ENCODE measurements at regions not wholly inside any gene's neighbourhood (a gene's known extent, or its start where the extent isn't known, plus 50 kb on each side); places are given as distances from the start of the nearest gene placed in this dataset.

- Histone ChIP-seq H3K9me3 (ENCODE audit: control insufficient read depth, low read length) (no peaks in the 10 kb centered on the region), H3K4me3 (ENCODE audit: extremely low read depth, insufficient read depth, low read length, poor library complexity, severe bottlenecking) (no peak overlapping the region), H3K4me1 (ENCODE audit: control insufficient read depth, insufficient read depth, low read length, poor library complexity, severe bottlenecking) (no peaks in the 10 kb centered on the region), H3K36me3 (ENCODE audit: control insufficient read depth, insufficient read depth, low read length) (no peaks in the 10 kb centered on the region), H3K27ac (ENCODE audit: low read depth, low read length, severe bottlenecking) (no peak overlapping the region)
- WGBS, 2 experiments (ENCODE audit: insufficient coverage in 2 of 2), result no CpG with 5 or more reads among the region's 1 CpG
Observed at GRCh38 chr7:113715262-113715661, 203.5 kb downstream of the PPP1R3A start.

GRCh38 chr7:113710310-113711096, 208.3 kb downstream of the PPP1R3A start:
- Histone ChIP-seq H3K9me3 (ENCODE audit: control insufficient read depth, low read length) (no peaks in the 10 kb centered on the region), H3K36me3 (ENCODE audit: control insufficient read depth, insufficient read depth, low read length) (no peaks in the 10 kb centered on the region), H3K4me3 (ENCODE audit: extremely low read depth, insufficient read depth, low read length, poor library complexity, severe bottlenecking) (no peak overlapping the region), H3K4me1 (ENCODE audit: control insufficient read depth, insufficient read depth, low read length, poor library complexity, severe bottlenecking) (no peaks in the 10 kb centered on the region), H3K27ac (ENCODE audit: low read depth, low read length, severe bottlenecking) (no peak overlapping the region)
- WGBS, 2 experiments (ENCODE audit: insufficient coverage in 2 of 2), result 0% methylated on average over 1 to 2 of the region's 4 CpGs

GRCh38 chr7:113705439-113705838, 213.4 kb downstream of the PPP1R3A start:
- Histone ChIP-seq H3K27ac (ENCODE audit: low read depth, low read length, severe bottlenecking) (no peak overlapping the region), H3K4me3 (ENCODE audit: extremely low read depth, insufficient read depth, low read length, poor library complexity, severe bottlenecking) (no peak overlapping the region), H3K9me3 (ENCODE audit: control insufficient read depth, low read length) (no peaks in the 10 kb centered on the region), H3K4me1 (ENCODE audit: control insufficient read depth, insufficient read depth, low read length, poor library complexity, severe bottlenecking) (no peaks in the 10 kb centered on the region), H3K36me3 (ENCODE audit: control insufficient read depth, insufficient read depth, low read length) (no peaks in the 10 kb centered on the region)
- WGBS, 2 experiments (ENCODE audit: insufficient coverage in 2 of 2), result 100% methylated on average over 1 of the region's 1 CpG

- WGBS, 2 experiments (ENCODE audit: insufficient coverage in 2 of 2), result no CpG with 5 or more reads among the region's 6 CpGs
- Histone ChIP-seq H3K4me1 (ENCODE audit: control insufficient read depth, insufficient read depth, low read length, poor library complexity, severe bottlenecking) (no peaks in the 10 kb centered on the region), H3K4me3 (ENCODE audit: extremely low read depth, insufficient read depth, low read length, poor library complexity, severe bottlenecking) (no peak overlapping the region), H3K36me3 (ENCODE audit: control insufficient read depth, insufficient read depth, low read length) (no peaks in the 10 kb centered on the region), H3K9me3 (ENCODE audit: control insufficient read depth, low read length) (no peaks in the 10 kb centered on the region), H3K27ac (ENCODE audit: low read depth, low read length, severe bottlenecking) (no peak overlapping the region)
Observed at GRCh38 chr7:113698556-113699220, 220.1 kb downstream of the PPP1R3A start.

GRCh38 chr7:113694149-113694548, 224.7 kb downstream of the PPP1R3A start:
- Histone ChIP-seq H3K9me3 (ENCODE audit: control insufficient read depth, low read length) (no peaks in the 10 kb centered on the region), H3K36me3 (ENCODE audit: control insufficient read depth, insufficient read depth, low read length) (no peaks in the 10 kb centered on the region), H3K4me3 (ENCODE audit: extremely low read depth, insufficient read depth, low read length, poor library complexity, severe bottlenecking) (no peak overlapping the region), H3K4me1 (ENCODE audit: control insufficient read depth, insufficient read depth, low read length, poor library complexity, severe bottlenecking) (no peaks in the 10 kb centered on the region), H3K27ac (ENCODE audit: low read depth, low read length, severe bottlenecking) (no peak overlapping the region)
- WGBS, 2 experiments (ENCODE audit: insufficient coverage in 2 of 2), result no CpG with 5 or more reads among the region's 1 CpG

GRCh38 chr7:113684165-113684564, 234.6 kb downstream of the PPP1R3A start:
- WGBS, 2 experiments (ENCODE audit: insufficient coverage in 2 of 2), result 83 to 89% methylated on average over 4 to 5 of the region's 5 CpGs
- Histone ChIP-seq H3K4me1 (ENCODE audit: control insufficient read depth, insufficient read depth, low read length, poor library complexity, severe bottlenecking) (no peaks in the 10 kb centered on the region), H3K9me3 (ENCODE audit: control insufficient read depth, low read length) (peaks cover 7% of the 10 kb centered on the region), H3K4me3 (ENCODE audit: extremely low read depth, insufficient read depth, low read length, poor library complexity, severe bottlenecking) (no peak overlapping the region), H3K27ac (ENCODE audit: low read depth, low read length, severe bottlenecking) (no peak overlapping the region), H3K36me3 (ENCODE audit: control insufficient read depth, insufficient read depth, low read length) (no peaks in the 10 kb centered on the region)

- no peaks in the 10 kb centered on the region for H3K4me1 ChIP-seq (ENCODE audit: control insufficient read depth, insufficient read depth, low read length, poor library complexity, severe bottlenecking)
- no peaks in the 10 kb centered on the region for H3K36me3 ChIP-seq (ENCODE audit: control insufficient read depth, insufficient read depth, low read length)
- no peaks in the 10 kb centered on the region for H3K9me3 ChIP-seq (ENCODE audit: control insufficient read depth, low read length)
- H3K4me3 ChIP-seq (ENCODE audit: extremely low read depth, insufficient read depth, low read length, poor library complexity, severe bottlenecking), result no peak overlapping the region
- WGBS, 2 experiments (ENCODE audit: insufficient coverage in 2 of 2), result 79 to 100% methylated on average over 1 to 2 of the region's 3 CpGs
- H3K27ac ChIP-seq (ENCODE audit: low read depth, low read length, severe bottlenecking), result no peak overlapping the region
Observed at GRCh38 chr7:113677811-113678210, 241.0 kb downstream of the PPP1R3A start.

- H3K27ac ChIP-seq (ENCODE audit: low read depth, low read length, severe bottlenecking), result no peak overlapping the region
- no peaks in the 10 kb centered on the region for H3K9me3 ChIP-seq (ENCODE audit: control insufficient read depth, low read length)
- WGBS, 2 experiments (ENCODE audit: insufficient coverage in 2 of 2), result no CpG with 5 or more reads among the region's 1 CpG
- H3K36me3 ChIP-seq (ENCODE audit: control insufficient read depth, insufficient read depth, low read length), result no peaks in the 10 kb centered on the region
- no peak overlapping the region for H3K4me3 ChIP-seq (ENCODE audit: extremely low read depth, insufficient read depth, low read length, poor library complexity, severe bottlenecking)
- no peaks in the 10 kb centered on the region for H3K4me1 ChIP-seq (ENCODE audit: control insufficient read depth, insufficient read depth, low read length, poor library complexity, severe bottlenecking)
Observed at GRCh38 chr7:113664867-113665266, 253.9 kb downstream of the PPP1R3A start.

GRCh38 chr7:113659416-113659815, 259.4 kb downstream of the PPP1R3A start:
- H3K36me3 ChIP-seq (ENCODE audit: control insufficient read depth, insufficient read depth, low read length), result no peaks in the 10 kb centered on the region
- H3K9me3 ChIP-seq (ENCODE audit: control insufficient read depth, low read length), result no peaks in the 10 kb centered on the region

GRCh38 chr7:113657603-113658002, 261.2 kb downstream of the PPP1R3A start:
- H3K4me1 ChIP-seq (ENCODE audit: control insufficient read depth, insufficient read depth, low read length, poor library complexity, severe bottlenecking), result no peaks in the 10 kb centered on the region
- WGBS, 2 experiments (ENCODE audit: insufficient coverage in 2 of 2), result 100% methylated on average over 1 of the region's 1 CpG; no CpG with 5 or more reads in 1 of the 2 experiments
- H3K36me3 ChIP-seq (ENCODE audit: control insufficient read depth, insufficient read depth, low read length), result no peaks in the 10 kb centered on the region
- no peak overlapping the region for H3K27ac ChIP-seq (ENCODE audit: low read depth, low read length, severe bottlenecking)
- H3K4me3 ChIP-seq (ENCODE audit: extremely low read depth, insufficient read depth, low read length, poor library complexity, severe bottlenecking), result no peak overlapping the region
- H3K9me3 ChIP-seq (ENCODE audit: control insufficient read depth, low read length), result no peaks in the 10 kb centered on the region

More at GRCh38 chr7:113659416-113659815, 259.4 kb downstream of the PPP1R3A start:
- H3K27ac ChIP-seq (ENCODE audit: low read depth, low read length, severe bottlenecking), result no peak overlapping the region
- H3K4me1 ChIP-seq (ENCODE audit: control insufficient read depth, insufficient read depth, low read length, poor library complexity, severe bottlenecking), result no peaks in the 10 kb centered on the region
- no peak overlapping the region for H3K4me3 ChIP-seq (ENCODE audit: extremely low read depth, insufficient read depth, low read length, poor library complexity, severe bottlenecking)

- H3K4me3 ChIP-seq (ENCODE audit: extremely low read depth, insufficient read depth, low read length, poor library complexity, severe bottlenecking), result no peak overlapping the region
- H3K27ac ChIP-seq (ENCODE audit: low read depth, low read length, severe bottlenecking), result no peak overlapping the region
- H3K36me3 ChIP-seq (ENCODE audit: control insufficient read depth, insufficient read depth, low read length), result no peaks in the 10 kb centered on the region
- no CpG with 5 or more reads among the region's 1 CpG for WGBS, 2 experiments (ENCODE audit: insufficient coverage in 2 of 2)
- no peaks in the 10 kb centered on the region for H3K9me3 ChIP-seq (ENCODE audit: control insufficient read depth, low read length)
- H3K4me1 ChIP-seq (ENCODE audit: control insufficient read depth, insufficient read depth, low read length, poor library complexity, severe bottlenecking), result no peaks in the 10 kb centered on the region
Observed at GRCh38 chr7:113652501-113652900, 266.3 kb downstream of the PPP1R3A start.
